GM12878 (cell line): ENCODE measurements at regions not wholly inside any gene's neighbourhood (a gene's known extent, or its start where the extent isn't known, plus 50 kb on each side); places are given as distances from the start of the nearest gene placed in this dataset.

ENCODE experiments used
- CHD2 ChIP-seq: IDR thresholded peaks from 2 replicates; pipeline ENCODE4 v1.6.1; 2011; ENCODE audit warnings: low read depth, low read length, improper control_type of control experiment, borderline replicate concordance
- CREM ChIP-seq: IDR thresholded peaks from 2 replicates; pipeline ENCODE4 v1.6.1; 2014; ENCODE audit warnings: antibody characterized with exemption, low read depth
- HDGF ChIP-seq: fragments of 450-650 bp; IDR thresholded peaks from 2 replicates; pipeline ENCODE4 v1.6.1; 2016; ENCODE audit warnings: antibody characterized with exemption
- JUND ChIP-seq: IDR thresholded peaks from 2 replicates; pipeline ENCODE4 v1.6.1; 2012; ENCODE audit warnings: low read depth, mild to moderate bottlenecking, low read length, improper control_type of control experiment, moderate library complexity
- MTA3 ChIP-seq: IDR thresholded peaks from 2 replicates; pipeline ENCODE4 v1.6.1; 2012; ENCODE audit warnings: low read length, inconsistent platforms, borderline replicate concordance
- NFIC ChIP-seq: IDR thresholded peaks from 2 replicates; pipeline ENCODE4 v1.6.1; 2012; ENCODE audit warnings: low read depth, mild to moderate bottlenecking, inconsistent platforms, low read length, moderate library complexity
- POLR2A ChIP-seq: IDR thresholded peaks from 2 replicates; pipeline ENCODE4 v1.6.1; 2011; ENCODE audit warnings: low read depth, mild to moderate bottlenecking, low read length
- POLR2AphosphoS2 ChIP-seq: IDR thresholded peaks from 2 replicates; pipeline ENCODE4 v1.6.1; 2011; ENCODE audit warnings: low read depth, mild to moderate bottlenecking, low read length, improper control_type of control experiment, moderate library complexity
- RCOR1 ChIP-seq: conservative IDR thresholded peaks from 2 replicates; pipeline ENCODE4 v1.6.1; 2012; ENCODE audit warnings: low read depth, low read length, improper control_type of control experiment
- TAF1 ChIP-seq: IDR thresholded peaks from 2 replicates; pipeline ENCODE4 v1.6.1; 2011; ENCODE audit warnings: mild to moderate bottlenecking, low read depth, low read length, borderline replicate concordance
- ZBTB11 ChIP-seq: fragments of 450-650 bp; formaldehyde crosslinking; IDR thresholded peaks from 2 replicates; pipeline ENCODE4 v1.5.0; 2022; ENCODE audit warnings: mild to moderate bottlenecking, missing genetic modification characterization
- ZBTB40 ChIP-seq: fragments of 450-650 bp; IDR thresholded peaks from 2 replicates; pipeline ENCODE4 v1.6.1; 2016; ENCODE audit warnings: mild to moderate bottlenecking, moderate library complexity, borderline replicate concordance
- ZSCAN29 ChIP-seq: fragments of 450-650 bp; IDR thresholded peaks from 2 replicates; pipeline ENCODE4 v1.6.1; 2017; ENCODE audit warnings: mild to moderate bottlenecking, moderate library complexity
- TF ChIP-seq, protein P1 (sequence below), 3 experiments: IDR thresholded peaks in 2 of 3; conservative IDR thresholded peaks in 1 of 3; 2 replicates each; pipeline ENCODE4 v1.5.1; 2011; ENCODE audit warnings: low read depth in 3 of 3, low read length in 3 of 3, mild to moderate bottlenecking in 3 of 3, control low read depth in 2 of 3, moderate library complexity in 2 of 3, inconsistent platforms in 1 of 3, mixed read lengths in 1 of 3; ENCODE audit not compliant: control insufficient read depth in 2 of 3, insufficient read depth in 1 of 3; ENCODE audit errors: extremely low read depth in 1 of 3

DNA sequence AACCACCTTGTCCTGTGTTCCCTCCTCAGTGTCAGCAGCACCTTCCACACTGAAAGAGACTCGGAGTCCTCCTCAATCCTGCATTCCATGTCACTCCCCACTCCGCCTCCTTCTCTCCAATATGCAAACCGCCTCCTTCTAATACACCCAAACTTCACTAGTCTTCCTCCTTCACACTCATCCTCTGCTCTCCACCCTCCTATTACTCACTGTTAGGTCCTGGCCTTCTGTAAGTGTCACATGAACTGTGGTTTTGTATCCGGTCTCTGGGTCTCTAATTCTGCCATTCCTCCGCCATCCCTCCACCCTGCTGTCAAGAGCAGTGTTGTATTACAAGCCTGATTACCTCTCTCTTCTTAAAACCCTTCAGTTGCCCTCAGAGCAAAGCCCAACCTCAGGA lies 200.5 kb upstream of the CDYL start:
- TF ChIP-seq, protein P1, sequence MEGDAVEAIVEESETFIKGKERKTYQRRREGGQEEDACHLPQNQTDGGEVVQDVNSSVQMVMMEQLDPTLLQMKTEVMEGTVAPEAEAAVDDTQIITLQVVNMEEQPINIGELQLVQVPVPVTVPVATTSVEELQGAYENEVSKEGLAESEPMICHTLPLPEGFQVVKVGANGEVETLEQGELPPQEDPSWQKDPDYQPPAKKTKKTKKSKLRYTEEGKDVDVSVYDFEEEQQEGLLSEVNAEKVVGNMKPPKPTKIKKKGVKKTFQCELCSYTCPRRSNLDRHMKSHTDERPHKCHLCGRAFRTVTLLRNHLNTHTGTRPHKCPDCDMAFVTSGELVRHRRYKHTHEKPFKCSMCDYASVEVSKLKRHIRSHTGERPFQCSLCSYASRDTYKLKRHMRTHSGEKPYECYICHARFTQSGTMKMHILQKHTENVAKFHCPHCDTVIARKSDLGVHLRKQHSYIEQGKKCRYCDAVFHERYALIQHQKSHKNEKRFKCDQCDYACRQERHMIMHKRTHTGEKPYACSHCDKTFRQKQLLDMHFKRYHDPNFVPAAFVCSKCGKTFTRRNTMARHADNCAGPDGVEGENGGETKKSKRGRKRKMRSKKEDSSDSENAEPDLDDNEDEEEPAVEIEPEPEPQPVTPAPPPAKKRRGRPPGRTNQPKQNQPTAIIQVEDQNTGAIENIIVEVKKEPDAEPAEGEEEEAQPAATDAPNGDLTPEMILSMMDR (IDR thresholded peaks at IDR 0.05 in 2 of 3, conservative IDR thresholded peaks at IDR 0.05 in 1 of 3; ENCODE audit: control insufficient read depth in 2 of 3, extremely low read depth in 1 of 3, insufficient read depth in 1 of 3, low read depth in 3 of 3, low read length in 3 of 3): no peak
- TF ChIP-seq JUND (no peak), ZSCAN29 (no peak), CHD2 (no peak), HDGF (no peak), MTA3 (no peak), NFIC (no peak), RCOR1 (no peak), POLR2AphosphoS2 (no peak), ZBTB40 (no peak), ZBTB11 (CRISPR knock-in tag) (no peak), POLR2A (no peak), TAF1 (no peak), CREM (no peak)
